H4 (cell line): ENCODE measurements at regions not wholly inside any gene's neighbourhood (a gene's known extent, or its start where the extent isn't known, plus 50 kb on each side); places are given as distances from the start of the nearest gene placed in this dataset.
"Not testable (repeated sequence)": the region's sequence is repeated elsewhere in the genome, so short reads cannot be mapped to it uniquely, and the experiment has no call there.

ENCODE experiments used
- DNase-seq: peaks from one replicate; pipeline ENCODE4 v3.0.0-alpha.2; 2015; ENCODE audit warnings: low spot score

DNA sequence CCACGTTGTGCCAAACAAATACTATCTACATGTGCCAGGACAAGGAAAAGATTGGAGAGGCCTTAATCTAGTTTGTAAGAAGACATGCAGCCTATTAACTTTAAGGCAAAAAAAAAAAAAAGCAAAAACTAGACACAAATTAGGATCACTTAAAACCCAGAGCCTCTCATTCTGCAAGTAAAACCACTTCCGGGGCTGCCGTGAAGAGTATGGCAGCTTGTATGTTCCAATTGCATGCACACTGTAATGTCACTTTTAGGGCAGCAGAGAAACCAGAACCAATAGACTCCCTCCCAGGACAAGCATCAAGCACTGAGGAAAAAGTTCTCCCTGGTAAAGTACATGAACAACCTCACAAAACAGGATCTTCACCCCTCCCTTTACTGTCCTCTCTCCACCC is 70.6 kb downstream of the RSL24D1 start:
- DNase-seq: no peak

DNA sequence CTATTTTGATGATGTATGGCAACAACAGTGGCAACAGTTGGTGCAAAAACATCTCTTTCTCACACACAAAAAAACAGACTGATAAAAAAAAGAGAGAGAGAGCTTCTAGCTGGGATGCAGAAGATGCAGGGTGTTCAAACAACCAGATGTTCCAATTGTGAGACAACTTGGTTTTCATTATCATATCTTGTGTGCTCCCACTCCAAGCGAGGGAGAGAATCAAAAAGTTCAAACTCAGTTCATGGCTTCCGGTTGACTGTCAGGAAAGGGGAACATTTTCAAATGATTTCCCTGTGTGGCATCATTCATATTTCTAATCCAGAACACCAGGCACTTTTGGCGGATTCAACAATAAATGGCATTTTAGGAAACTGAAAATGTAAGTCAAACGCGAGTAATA is 72.1 kb downstream of the RSL24D1 start:
- DNase-seq: no peak

DNA sequence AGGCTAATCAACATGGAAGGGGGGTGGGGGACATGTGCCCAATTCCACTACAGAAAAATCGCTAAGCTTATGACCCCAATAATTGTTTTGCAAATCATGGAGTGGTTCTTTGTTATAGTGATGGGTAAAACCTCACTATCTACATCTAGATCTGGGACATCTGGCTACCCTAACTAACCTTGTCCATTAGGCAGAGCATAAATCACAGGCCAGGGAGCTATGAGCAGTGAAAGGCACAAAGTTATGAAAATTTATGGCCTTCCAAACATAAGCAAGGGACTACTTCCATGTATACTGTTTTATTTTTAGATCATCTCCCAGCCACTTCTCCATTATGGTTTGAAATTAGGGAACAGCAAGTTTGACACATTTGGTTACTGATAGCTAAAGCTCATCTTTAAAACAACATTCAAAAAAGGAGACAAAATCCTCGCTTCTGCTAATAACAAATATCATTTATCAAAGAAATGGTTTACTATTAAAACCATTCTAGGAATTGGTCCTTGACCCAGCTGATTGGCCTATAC is 78.3 kb downstream of the RSL24D1 start:
- no peak for DNase-seq

DNA sequence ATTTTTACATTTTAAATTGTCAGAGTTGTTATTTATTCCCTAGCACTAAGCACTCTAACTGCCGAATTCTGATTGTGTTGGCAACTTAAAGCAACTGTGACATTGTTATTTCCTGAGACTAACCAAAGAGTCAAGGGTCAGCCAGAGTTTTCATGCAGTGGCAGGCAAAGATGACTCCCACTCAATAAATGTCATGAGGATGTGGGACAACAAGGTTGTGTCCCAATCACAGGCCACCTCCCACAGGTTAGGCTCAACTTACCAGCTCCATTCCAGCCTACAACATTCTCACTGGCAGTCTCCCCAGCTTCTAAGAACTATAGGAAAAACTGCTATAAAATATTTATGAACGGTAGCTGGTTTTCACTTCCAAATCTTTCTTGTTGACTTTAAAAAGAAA is 80.1 kb downstream of the RSL24D1 start:
- no peak for DNase-seq

DNA sequence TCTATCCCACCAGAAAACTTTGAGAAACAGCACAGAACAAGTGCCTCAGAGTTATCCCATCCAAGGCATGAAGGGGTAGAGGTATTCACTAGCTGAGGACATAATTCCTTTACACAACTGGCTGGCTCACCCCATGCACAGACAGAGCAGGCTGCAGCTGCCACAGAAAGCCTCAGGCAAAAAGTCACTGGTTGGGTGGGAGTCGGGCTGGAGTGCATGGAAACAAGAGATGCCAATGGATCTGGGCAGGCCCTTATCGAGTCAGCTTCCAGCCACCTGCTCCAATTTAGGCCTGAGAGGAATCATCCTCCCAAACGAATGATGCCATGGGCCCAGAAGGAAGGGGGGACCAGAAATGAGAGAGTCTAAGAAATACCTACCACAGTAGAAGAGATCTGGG is 83.0 kb downstream of the RSL24D1 start:
- DNase-seq: no peak

DNA sequence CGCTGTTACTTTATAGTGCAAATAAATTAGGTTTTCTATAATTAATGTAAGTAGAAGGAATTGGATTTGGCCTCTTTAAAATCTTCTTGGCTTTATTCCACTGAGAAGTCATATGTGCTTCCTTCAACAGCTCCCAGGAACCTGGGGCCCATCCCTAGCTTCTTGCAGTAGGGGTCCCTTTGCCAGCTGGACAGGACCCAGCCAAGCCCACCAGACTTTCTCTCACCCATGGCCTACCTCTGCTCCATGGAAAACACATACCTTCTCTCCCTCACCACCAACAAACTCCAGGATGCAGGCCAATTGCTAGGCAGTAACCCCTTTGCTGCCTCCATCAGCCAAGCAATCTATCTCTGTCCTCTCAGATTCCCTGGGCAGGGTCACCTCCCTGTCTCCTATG is 84.0 kb downstream of the RSL24D1 start:
- DNase-seq: no peak

DNA sequence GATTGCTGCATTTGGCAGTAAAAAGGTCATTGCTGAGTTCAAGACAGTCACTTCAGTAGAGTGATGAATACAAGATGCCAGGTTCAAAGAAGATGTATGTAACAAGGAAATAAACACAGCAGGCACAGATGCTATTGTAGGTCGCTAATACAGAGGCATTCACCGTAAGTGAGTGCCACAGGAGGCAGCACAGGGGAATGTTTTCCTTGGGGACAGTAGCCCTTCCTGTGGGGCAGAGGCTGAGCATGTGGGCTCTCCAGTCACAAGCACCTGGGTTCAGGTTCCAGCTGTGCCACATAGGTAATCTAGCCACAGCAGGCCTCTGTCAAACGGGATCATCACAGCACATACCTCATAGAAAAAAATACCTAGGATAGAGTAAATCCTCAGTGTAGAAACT is 86.3 kb downstream of the RSL24D1 start:
- peak; percentile 13 for DNase-seq

DNA sequence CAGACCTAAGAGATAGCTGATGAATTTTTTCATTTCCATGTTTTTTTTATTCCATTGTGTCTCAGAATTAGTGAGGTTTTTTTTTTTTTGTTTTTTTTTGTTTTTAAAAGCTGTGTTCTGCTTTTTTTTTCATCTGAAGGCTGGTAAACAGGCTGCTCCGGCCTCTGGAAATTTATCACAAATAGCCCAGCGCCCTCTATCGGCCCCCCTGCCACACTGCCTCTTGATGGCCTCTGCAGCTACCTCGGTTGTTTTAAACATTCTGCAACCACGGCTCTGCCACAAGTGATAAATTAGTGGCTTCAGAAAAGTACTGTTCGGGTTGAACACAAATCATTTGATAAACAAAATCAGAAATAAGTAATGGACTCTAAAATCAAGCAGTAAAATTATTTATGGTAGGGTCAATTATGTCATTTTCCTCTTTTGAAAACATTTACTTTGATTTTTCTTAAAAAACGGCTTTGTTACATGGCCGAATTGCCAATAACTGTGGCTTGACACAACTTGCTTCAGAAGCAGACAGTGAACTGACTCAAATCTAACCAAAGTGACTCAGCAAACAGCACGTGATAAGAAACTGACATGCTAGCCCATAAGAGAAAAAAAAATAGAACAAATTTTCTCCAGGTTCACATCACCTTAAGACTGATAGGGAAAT is 87.8 kb downstream of the RSL24D1 start:
- DNase-seq: peak; percentile 52

DNA sequence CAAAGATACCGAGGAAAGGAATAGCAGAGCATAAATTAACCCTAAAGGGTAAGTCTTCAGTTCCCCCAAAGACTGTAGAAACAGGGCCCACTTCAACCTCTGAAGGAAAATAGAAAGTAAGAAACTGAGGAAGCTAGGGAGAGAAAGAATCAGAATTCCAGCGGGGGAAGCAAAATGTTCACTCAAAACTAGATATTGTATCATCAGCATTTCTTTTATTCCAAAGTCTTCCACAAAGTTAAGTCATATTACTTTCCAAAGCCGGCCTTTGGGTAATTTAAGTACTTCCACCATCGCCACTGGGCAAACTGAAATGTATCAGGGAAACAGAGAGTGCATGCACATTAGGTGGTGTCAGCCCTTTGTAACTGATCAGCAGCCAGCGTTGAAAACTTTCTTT is 88.3 kb downstream of the RSL24D1 start:
- DNase-seq: no peak

DNA sequence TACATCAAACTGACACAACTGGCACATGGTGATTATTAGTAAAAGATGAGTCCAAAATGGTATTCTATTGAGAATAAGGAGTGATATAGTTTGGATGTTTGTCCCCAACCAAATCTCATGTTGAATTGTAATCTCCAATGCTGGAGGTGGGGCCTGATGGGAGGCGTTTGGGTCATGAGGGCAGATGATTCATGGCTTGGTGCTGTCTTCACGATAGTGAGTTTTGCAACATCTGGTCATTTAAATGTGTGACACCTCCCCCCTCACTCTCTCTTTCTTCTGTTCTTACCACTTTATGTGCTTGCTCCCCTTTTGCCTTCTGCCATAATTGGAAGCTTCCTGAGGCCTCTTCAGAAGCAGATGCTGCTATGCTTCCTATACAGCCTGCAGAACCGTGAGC is 90.6 kb downstream of the RSL24D1 start:
- DNase-seq: no peak

DNA sequence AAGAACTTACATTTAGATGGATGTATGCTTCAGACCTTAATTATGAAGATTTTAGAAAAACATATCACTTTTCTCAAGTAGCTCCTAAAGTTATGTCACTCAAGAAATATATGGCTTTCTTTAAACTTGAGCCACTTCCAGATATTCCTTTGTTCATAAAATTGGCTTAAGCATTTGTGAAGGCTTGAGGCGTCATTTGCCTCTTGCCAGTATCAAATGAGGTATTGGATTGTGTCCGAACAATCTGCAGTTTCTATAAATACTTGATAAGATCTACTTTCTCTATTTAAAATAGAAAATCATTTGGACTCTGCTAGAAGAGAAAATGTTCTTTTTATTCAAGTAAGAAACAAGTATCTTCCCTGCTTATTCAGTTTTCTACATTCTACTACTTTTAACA is 102.6 kb downstream of the RSL24D1 start:
- no peak for DNase-seq

DNA sequence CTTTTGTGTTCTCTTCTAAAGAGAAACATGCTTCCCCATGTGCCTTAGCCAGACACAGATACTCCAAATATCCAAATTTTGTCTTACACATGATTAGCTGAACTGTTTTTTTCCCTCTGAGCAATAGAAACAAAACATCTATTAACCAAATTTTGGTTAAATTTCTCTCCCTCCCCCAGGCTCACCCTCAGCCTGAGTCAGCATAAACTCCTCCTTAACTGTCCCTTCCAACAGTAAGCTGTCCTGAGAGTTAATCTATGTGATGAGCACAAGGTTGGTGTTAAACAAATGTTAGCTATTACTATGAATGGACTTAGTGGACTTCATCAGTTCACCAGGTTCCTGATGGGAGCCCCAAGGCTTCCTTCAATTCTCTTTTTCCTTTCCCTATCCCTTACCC is 108.5 kb downstream of the RSL24D1 start:
- DNase-seq: no peak

DNA sequence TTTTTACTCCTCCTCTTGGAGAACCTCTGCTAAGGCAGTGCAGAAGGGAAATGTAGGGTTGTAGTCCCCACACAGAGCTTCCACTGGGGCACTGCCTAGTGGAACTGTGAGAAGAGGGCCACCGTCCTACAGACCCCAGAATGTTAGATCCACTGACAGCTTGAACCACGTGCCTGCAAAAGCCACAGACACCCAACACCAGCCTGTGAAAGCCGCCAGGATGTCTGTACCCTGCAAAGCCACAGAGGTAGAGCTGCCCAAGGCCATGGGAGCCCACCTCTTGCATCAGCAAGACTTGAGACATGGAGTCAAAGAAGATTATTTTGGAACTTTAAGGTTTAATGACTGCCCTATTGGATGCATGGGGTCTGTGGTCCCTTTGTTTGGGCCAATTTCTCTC is 112.1 kb downstream of the RSL24D1 start:
- DNase-seq: no peak

DNA sequence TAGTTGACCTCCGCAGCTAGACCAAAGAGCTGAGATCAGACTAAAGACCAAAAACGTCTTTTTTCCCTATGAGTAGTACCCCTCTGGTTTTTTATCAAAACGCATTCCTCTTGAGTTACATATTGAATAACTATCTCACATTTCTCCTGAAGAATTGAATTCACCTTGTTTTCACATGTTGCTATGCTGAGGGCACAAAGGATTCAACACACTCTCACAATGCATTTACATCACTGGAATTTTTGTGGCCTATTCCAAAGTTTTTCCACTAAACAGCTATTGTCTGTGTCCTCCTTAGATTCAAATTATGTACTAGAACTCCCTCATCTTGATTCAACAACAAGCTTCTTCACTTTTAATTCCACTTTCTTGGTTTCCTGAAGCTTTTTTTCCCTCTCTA is 112.5 kb downstream of the RSL24D1 start:
- no peak for DNase-seq

DNA sequence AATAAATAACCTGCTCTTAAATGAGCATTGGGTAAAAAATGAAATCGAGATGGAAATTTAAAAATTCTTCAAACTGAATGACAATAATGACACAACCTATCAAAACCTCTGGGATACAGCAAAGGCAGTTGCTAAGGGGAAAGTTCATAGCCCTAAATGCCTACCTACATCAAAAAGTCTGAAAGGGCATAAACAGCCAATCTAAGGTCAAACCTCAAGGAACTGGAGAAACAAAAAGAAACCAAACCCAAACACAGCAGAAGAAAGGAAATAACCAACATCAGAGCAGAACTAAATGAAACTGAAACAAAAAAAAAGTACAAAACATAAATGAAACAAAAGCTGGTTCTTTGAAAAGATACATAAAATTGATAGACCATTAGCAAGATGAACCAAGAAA is 119.7 kb downstream of the RSL24D1 start:
- DNase-seq: not testable (repeated sequence)

DNA sequence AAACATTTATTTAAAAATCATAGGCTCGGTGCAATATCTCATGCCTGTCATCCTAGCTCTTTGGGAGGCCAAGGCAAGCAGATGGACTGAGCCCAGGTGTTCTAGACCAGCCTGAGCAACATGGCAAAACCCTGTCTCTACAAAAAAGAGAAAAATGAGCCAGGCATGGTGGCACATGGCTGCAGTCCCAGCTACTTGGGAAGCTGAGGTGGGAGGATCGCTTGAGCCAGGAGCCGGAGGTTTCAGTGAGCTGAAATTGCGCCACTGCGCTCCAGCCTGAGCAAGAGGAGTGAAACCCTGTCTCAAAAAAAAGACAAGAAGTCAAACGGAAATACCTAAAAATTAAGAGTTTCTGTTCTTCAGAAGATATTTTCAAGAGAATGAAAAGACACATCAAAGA is 122.3 kb downstream of the RSL24D1 start:
- no peak for DNase-seq

DNA sequence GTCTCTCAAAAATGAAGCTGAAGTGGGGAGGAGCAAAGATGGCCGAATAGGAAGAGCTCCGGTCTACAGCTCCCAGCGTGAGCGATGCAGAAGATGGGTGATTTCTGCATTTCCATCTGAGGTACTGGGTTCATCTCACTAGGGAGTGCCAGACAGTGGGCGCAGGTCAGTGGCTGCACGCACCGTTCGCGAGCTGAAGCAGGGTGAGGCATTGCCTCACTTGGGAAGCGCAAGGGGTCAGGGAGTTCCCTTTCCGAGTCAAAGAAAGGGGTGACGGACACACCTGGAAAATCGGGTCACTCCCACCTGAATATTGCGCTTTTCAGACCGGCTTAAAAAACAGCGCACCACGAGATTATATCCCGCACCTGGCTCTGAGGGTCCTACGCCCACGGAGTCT is 132.8 kb downstream of the RSL24D1 start:
- not testable (repeated sequence) for DNase-seq

DNA sequence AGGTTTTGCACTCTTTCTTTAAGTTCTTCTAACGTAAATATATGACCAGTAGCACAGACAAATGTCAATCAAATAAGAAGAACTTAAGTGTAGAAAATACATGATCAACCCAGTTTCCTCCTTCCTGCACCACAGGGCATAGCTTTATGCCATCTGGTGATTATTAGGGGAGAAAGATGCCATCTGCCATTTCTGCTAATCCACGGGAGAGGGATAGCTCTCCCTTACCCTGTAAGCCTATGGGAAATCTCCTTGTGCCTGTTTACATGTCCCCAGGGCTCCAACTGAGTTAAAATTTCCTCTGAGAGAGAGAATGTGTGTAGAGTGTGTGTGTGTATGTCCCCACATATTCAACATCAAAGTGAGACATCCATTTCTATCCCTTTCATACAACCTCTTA is 135.9 kb downstream of the RSL24D1 start:
- DNase-seq: no peak

DNA sequence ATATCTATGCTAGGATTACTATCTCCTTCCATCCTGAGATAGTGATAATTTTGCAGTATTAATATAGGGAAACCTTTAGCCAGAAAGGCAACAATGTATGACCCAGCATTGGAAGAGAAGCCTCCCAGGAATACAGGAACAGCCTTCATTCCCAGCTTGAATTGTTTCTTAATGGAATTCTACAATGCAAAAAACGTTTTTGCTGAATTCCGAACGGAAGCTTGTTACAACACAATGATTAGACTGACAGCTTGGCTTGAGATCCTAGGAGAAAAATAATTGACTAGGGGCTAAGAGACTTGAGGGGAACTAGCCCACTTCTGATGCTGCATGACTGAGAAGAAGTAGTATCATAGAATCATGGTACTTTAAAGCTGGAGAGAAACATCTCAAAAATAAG is 140.2 kb downstream of the RSL24D1 start:
- DNase-seq: no peak

DNA sequence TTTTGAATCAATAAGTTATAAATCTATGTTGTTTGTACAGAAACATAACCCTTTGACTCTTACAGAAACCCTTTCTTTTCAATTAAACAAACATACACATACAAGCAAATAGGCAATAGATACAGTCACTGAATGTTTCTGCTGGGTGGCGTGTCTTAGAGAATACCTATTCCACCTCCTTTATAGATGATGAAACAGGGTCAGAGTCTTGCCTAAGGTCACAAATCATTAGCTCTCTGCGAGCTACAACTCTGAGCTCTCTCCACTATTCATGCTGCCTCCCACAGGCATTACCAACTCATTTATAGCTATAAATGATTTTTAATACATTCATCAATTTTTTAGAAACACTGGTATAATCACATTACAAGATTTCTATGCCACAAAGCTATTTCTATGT is 152.6 kb downstream of the RSL24D1 start:
- DNase-seq: no peak

DNA sequence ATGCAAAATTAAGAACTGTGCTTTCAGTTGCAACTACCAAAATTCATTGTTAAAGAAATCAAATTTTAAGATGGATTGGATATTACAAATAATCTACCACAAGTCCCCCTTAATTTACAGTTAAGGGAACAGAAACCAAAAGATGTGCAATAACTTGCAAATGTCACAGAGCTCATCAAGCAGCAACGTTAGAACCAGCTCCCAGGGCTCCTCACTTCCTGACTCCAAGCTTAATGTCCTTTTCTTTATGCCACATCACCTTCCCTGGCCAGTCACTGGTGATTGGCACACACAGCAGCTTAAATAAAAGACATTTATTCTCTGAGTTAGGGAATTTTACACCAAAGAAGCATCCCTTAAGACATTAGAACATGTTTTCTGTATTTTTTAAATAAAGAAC is 159.7 kb downstream of the RSL24D1 start:
- no peak for DNase-seq

DNA sequence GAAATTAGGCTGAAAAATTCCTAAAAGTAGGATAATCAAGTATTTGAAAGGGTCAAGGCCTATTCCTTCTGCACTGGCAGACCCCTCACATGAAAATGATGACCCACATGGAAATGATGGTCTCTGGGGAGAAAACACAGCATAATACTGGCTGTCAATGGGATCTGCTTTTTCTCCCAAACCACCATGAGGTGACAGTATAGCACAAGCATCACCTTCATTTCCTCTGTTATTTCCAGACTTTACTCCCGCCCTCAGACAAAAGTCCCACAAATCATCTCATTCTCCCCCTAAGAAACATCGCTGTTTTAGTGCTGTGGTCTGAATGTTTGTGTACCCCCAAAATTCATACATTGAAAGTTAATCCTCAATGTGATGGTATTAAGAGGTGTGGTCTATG is 161.0 kb downstream of the RSL24D1 start:
- DNase-seq: no peak

DNA sequence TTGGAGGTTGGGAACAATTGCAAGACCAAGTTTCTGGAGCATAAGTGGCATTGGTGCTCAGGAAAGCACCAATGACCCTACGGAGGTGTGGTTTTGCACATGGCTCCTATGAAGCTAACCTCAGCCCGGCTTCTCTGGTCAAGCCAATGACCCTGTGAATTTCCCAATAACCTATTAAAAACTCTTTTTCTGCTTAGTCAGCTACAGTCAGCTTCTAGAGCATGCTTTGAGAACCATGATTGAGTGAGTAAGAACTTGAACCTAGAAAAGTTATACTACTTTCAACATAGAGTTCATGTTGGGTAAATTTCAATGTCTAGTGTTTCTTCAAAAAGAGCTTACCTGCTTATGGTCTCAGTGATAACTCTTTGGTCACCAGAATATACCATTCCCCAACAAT is 163.2 kb downstream of the RSL24D1 start:
- DNase-seq: no peak

DNA sequence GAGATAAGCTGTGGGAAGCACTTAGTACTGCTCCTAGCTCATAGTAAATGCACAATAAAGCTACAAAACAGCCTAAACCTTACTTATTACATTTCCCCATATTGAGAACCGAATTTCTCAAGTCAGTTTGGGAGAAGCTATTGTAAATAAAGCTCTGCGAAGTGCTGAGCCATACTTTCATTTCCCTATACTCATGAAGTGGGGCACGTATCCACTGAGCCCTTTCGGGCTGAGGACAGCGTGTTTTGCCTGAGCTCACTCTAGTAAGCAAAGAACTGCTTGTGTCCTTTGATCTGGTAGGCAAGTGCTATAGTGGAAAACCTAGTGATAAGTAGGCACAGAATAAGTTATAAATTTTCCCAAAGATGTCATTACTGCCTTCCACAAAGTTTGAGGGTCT is 165.0 kb downstream of the RSL24D1 start:
- DNase-seq: no peak
